WTC11 (cell line): ENCODE measurements at regions not wholly inside any gene's neighbourhood (a gene's known extent, or its start where the extent isn't known, plus 50 kb on each side); places are given as distances from the start of the nearest gene placed in this dataset.

Source experiments
- GRHL2 ChIP-seq: fragments of 250-450 bp; sonication (Bioruptor Pico); IDR thresholded peaks from 2 replicates; pipeline ENCODE4 v1.8.0; 2022; ENCODE audit warnings: mild to moderate bottlenecking, moderate library complexity; ENCODE audit not compliant: insufficient replicate concordance, severe bottlenecking
- NR1H2 ChIP-seq: sonication (generic); formaldehyde crosslinking; IDR thresholded peaks from 2 replicates; pipeline ENCODE4 v1.9.0; 2021; ENCODE audit warnings: mild to moderate bottlenecking, moderate library complexity, missing genetic modification reagents
- ZNF121 ChIP-seq: sonication (generic); formaldehyde crosslinking; IDR thresholded peaks from 2 replicates; pipeline ENCODE4 v1.8.0; 2023; ENCODE audit warnings: missing genetic modification reagents
- TF ChIP-seq, protein P1 (sequence below): fragments of 200-600 bp; IDR thresholded peaks from 2 replicates; pipeline ENCODE4 v1.8.0; 2022; ENCODE audit warnings: antibody characterized with exemption
- TF ChIP-seq, protein P2 (sequence below): sonication (generic); formaldehyde crosslinking; conservative IDR thresholded peaks from 2 replicates; pipeline ENCODE4 v1.8.1; 2022; ENCODE audit warnings: mild to moderate bottlenecking, missing genetic modification reagents
- TF ChIP-seq, protein P3 (sequence below): sonication (generic); formaldehyde crosslinking; IDR thresholded peaks from 2 replicates; pipeline ENCODE4 v1.8.1; 2022; ENCODE audit warnings: mild to moderate bottlenecking, missing genetic modification reagents, moderate library complexity, borderline replicate concordance

DNA sequence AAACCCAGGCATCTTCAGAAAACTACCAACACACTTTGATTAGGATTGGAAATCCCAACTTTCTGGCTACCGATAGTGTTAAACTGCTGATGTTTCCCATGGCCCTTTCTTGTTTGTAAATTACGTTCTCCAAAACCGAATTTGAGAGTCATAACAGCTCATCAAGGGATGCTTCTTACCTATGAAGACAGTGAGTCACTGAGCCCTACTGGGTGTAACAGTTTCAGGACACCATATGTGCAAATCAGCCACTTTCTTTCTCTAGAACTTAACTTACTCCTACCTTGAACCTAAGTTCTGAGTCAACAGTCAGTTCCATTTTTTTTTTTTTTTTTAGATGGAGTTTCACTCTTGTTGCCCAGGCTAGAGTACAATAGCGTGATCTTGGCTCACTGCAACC, 410.1 kb upstream of the TSHZ3 start:
- TF ChIP-seq, protein P1, sequence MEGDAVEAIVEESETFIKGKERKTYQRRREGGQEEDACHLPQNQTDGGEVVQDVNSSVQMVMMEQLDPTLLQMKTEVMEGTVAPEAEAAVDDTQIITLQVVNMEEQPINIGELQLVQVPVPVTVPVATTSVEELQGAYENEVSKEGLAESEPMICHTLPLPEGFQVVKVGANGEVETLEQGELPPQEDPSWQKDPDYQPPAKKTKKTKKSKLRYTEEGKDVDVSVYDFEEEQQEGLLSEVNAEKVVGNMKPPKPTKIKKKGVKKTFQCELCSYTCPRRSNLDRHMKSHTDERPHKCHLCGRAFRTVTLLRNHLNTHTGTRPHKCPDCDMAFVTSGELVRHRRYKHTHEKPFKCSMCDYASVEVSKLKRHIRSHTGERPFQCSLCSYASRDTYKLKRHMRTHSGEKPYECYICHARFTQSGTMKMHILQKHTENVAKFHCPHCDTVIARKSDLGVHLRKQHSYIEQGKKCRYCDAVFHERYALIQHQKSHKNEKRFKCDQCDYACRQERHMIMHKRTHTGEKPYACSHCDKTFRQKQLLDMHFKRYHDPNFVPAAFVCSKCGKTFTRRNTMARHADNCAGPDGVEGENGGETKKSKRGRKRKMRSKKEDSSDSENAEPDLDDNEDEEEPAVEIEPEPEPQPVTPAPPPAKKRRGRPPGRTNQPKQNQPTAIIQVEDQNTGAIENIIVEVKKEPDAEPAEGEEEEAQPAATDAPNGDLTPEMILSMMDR, result no peak
- TF ChIP-seq GRHL2 (CRISPR knock-in tag) (no peak), ZNF121 (CRISPR knock-in tag) (no peak), NR1H2 (CRISPR knock-in tag) (no peak)
- TF ChIP-seq, protein P2, sequence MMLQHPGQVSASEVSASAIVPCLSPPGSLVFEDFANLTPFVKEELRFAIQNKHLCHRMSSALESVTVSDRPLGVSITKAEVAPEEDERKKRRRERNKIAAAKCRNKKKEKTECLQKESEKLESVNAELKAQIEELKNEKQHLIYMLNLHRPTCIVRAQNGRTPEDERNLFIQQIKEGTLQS (CRISPR knock-in tag), result no peak
- TF ChIP-seq, protein P3, sequence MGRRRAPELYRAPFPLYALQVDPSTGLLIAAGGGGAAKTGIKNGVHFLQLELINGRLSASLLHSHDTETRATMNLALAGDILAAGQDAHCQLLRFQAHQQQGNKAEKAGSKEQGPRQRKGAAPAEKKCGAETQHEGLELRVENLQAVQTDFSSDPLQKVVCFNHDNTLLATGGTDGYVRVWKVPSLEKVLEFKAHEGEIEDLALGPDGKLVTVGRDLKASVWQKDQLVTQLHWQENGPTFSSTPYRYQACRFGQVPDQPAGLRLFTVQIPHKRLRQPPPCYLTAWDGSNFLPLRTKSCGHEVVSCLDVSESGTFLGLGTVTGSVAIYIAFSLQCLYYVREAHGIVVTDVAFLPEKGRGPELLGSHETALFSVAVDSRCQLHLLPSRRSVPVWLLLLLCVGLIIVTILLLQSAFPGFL (CRISPR knock-in tag), result no peak
